Calu3 (cell line): ENCODE measurements at regions not wholly inside any gene's neighbourhood (a gene's known extent, or its start where the extent isn't known, plus 50 kb on each side); places are given as distances from the start of the nearest gene placed in this dataset.
A peak's percentile ranks its signal among the peaks of the same experiment; 100 is the strongest.

ENCODE experiments used
- BruUV-seq: library from RNA; stranded (reverse); fragments of 400-500 nt; replicated peaks from 2 replicates; lab custom pipeline; 2021; lab: Mats Ljungman, UMichigan
- CTCF ChIA-PET: fragments of 300-600 bp; sonication (Branson Sonifier 250); formaldehyde crosslinking; loops from one replicate; lab custom pipeline; 2022; ENCODE audit warnings: antibody characterized with exemption; lab: Charles Lee
- DNase-seq: peaks from one replicate; pipeline ENCODE4 v3.0.0; 2022
- H3K27ac Mint-ChIP-seq: one replicate; pipeline ENCODE4 v1.8.0; 2022; ENCODE audit warnings: mixed read lengths; ENCODE audit not compliant: unreplicated experiment
- H3K27me3 Mint-ChIP-seq: one replicate; pipeline ENCODE4 v1.8.0; 2022; ENCODE audit warnings: mixed read lengths; ENCODE audit not compliant: unreplicated experiment
- H3K36me3 Mint-ChIP-seq: one replicate; pipeline ENCODE4 v1.8.0; 2022; ENCODE audit warnings: mild to moderate bottlenecking, moderate library complexity, mixed read lengths; ENCODE audit not compliant: insufficient read depth, unreplicated experiment
- H3K4me1 Mint-ChIP-seq: one replicate; pipeline ENCODE4 v1.8.0; 2022; ENCODE audit warnings: mild to moderate bottlenecking, low read depth, mixed read lengths; ENCODE audit not compliant: unreplicated experiment
- H3K4me3 Mint-ChIP-seq: one replicate; pipeline ENCODE4 v1.8.0; 2022; ENCODE audit warnings: mild to moderate bottlenecking, low read depth, moderate library complexity, mixed read lengths; ENCODE audit not compliant: unreplicated experiment
- H3K9me3 Mint-ChIP-seq: one replicate; pipeline ENCODE4 v1.8.0; 2022; ENCODE audit warnings: low read depth, mixed read lengths; ENCODE audit not compliant: unreplicated experiment
- intact Hi-C: fragments of 100-400 bp; cut with micrococcal nuclease; formaldehyde crosslinking; loops from one replicate; pipeline ENCODE4 v1.10.0; 2022; ENCODE audit not compliant: unreplicated experiment
- TF ChIP-seq, protein P1 (sequence below): fragments of 200-600 bp; IDR thresholded peaks from one replicate; pipeline ENCODE4 v1.8.0; 2022; ENCODE audit warnings: antibody characterized with exemption; ENCODE audit not compliant: unreplicated experiment

DNA sequence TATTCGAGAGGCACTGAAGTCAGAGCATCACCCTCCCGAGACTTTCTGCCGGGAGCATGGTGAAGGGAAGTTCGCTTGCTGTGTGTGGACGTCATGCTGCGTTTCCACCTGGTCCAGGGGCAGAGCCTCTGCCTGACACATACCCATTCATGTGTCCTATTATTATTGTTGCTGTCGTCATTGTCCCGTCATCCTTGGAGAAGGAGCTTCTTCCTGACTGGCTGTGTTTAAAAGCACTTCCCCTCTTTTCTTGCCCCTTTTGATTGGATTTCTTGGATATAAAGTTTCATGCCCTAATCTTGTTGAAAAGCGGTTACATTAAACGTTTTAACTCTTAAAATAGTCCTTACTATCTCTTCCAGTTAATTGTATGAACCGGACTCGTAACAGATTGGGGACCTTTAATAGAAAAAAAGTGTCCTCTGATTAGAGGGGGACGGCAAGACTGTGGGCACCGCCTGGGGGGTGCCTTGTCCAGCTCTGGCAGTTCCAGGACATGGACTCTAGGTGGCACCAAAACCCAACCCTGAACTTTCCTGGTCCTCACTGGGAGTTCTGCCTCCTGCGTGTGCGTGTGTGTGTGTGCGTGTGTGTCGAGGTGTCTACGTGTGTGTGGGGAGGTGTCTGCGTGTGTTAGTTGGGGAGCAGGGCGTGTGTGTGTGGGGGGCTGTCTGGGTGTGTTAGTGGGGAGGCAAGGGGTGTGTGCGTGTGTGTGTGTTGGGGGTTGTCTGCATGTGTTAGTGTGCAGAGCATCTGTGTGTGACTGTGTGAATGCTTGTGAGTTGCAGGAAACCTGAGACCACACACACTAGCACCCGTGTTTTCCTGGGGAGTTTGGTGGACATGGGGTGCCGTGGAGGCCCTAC is 133.3 kb upstream of the CIBAR2 start:
- no peaks in the 10 kb centered on the region for H3K36me3 Mint-ChIP-seq
- TF ChIP-seq, protein P1, sequence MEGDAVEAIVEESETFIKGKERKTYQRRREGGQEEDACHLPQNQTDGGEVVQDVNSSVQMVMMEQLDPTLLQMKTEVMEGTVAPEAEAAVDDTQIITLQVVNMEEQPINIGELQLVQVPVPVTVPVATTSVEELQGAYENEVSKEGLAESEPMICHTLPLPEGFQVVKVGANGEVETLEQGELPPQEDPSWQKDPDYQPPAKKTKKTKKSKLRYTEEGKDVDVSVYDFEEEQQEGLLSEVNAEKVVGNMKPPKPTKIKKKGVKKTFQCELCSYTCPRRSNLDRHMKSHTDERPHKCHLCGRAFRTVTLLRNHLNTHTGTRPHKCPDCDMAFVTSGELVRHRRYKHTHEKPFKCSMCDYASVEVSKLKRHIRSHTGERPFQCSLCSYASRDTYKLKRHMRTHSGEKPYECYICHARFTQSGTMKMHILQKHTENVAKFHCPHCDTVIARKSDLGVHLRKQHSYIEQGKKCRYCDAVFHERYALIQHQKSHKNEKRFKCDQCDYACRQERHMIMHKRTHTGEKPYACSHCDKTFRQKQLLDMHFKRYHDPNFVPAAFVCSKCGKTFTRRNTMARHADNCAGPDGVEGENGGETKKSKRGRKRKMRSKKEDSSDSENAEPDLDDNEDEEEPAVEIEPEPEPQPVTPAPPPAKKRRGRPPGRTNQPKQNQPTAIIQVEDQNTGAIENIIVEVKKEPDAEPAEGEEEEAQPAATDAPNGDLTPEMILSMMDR = peak; percentile 85
- no TSS peak for BruUV-seq
- no peaks in the 10 kb centered on the region for H3K9me3 Mint-ChIP-seq
- H3K4me3 Mint-ChIP-seq = no peak overlapping the region
- no peak overlapping the region for H3K27ac Mint-ChIP-seq
- DNase-seq = peak; percentile 70
- peaks cover 92% of the 10 kb centered on the region for H3K27me3 Mint-ChIP-seq
- intact Hi-C loops = no loop called here
- CTCF ChIA-PET = interaction anchor here (0.6 to 1.9 kb wide), 5 partner anchors 8 to 1011 kb away, joined by 3 to 7 read pairs (median 3); no protein-coding TSS in a partner anchor
- peaks cover 8% of the 10 kb centered on the region for H3K4me1 Mint-ChIP-seq

DNA sequence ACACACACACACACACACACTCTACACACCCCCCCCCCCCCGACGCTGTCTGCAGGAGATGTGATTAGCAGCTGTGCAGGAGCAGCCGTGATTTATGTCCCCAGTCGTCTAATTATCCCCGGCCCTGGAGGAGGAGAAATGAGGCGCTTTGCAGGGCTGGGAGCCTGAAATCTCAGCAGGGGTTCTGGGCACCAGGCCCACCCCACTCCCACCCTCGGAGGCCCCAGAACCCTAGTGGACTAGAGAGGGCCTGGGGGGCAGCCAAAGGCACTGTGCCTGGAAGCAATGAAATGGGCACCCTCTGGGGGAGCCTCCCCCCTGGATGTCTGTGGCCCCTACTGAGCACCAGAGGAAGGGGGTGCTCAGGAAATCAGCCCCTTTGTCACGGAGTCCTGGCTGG is 134.2 kb upstream of the CIBAR2 start:
- BruUV-seq = no TSS peak
- DNase-seq = no peak
- intact Hi-C loops = no loop called here

DNA sequence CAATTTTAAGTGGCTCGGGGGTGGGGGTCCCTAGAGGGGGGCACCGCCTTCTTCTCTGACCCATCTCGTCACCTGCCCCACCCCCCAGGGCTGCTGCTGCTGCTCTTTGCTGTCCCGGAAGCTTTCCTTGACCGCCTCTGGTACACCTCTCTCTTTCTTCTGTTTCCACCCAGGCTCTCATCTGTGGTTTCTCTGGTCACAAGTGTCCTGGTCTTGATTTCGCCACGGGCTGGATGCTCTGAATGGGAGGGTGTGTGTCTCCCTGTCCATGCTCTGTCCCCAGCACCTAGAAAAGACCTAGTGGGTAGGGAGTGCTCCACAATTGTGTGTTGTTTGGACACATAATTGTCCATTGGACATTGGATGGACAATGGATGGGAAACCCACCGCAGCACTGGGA is 134.7 kb upstream of the CIBAR2 start:
- TF ChIP-seq, protein P1 = no peak
- Mint-ChIP-seq H3K36me3 (no peaks in the 10 kb centered on the region), H3K9me3 (no peaks in the 10 kb centered on the region), H3K4me1 (peaks cover 8% of the 10 kb centered on the region), H3K27me3 (peaks cover 92% of the 10 kb centered on the region), H3K27ac (no peak overlapping the region), H3K4me3 (no peak overlapping the region)
- intact Hi-C loops = no loop called here
- no peak for DNase-seq
- no TSS peak for BruUV-seq
- CTCF ChIA-PET = interaction anchor here (0.6 kb wide), 1 partner anchor 212 kb away, joined by 4 read pairs; no protein-coding TSS in a partner anchor

More for the DNA sequence above, 134.2 kb upstream of the CIBAR2 start:
- no peak overlapping the region for H3K4me3 Mint-ChIP-seq
- H3K9me3 Mint-ChIP-seq = no peaks in the 10 kb centered on the region
- H3K4me1 Mint-ChIP-seq = peaks cover 8% of the 10 kb centered on the region
- no peak overlapping the region for H3K27ac Mint-ChIP-seq
- CTCF ChIA-PET = interaction anchor here (0.6 to 1.9 kb wide), 2 partner anchors 132 to 213 kb away, joined by 4 to 7 read pairs; no protein-coding TSS in a partner anchor
- peaks cover 92% of the 10 kb centered on the region for H3K27me3 Mint-ChIP-seq
- TF ChIP-seq, protein P1 = no peak
- H3K36me3 Mint-ChIP-seq = no peaks in the 10 kb centered on the region

DNA sequence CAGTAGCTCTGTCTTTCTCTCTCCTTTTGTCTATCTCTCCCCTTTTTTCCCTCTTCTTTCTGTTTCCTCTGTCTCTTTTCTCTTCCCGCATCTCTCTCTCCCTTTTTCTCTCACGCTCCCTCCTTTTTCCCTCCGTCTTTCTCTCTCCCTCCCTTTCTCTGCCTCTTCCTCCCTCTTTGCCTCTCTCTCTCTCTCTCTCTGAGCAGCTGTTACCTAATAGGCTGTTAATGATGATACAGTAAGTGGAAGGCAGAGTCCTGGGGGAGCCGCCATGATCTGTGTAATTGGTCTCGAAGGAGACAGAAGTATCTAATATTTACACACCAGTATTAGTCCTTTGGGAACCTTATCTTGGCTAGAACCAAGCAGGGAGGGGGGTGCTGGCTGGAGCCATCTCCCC is 136.1 kb upstream of the CIBAR2 start:
- CTCF ChIA-PET = interaction anchor here (0.6 kb wide), 1 partner anchor 142 kb away, joined by 7 read pairs; no protein-coding TSS in a partner anchor
- H3K36me3 Mint-ChIP-seq = no peaks in the 10 kb centered on the region
- intact Hi-C loops = no loop called here

More for the DNA sequence above, 136.1 kb upstream of the CIBAR2 start:
- Mint-ChIP-seq H3K27ac (no peak overlapping the region), H3K9me3 (no peaks in the 10 kb centered on the region), H3K27me3 (peaks cover 84% of the 10 kb centered on the region), H3K4me3 (no peak overlapping the region), H3K4me1 (peaks cover 8% of the 10 kb centered on the region)
- DNase-seq = no peak
- BruUV-seq = no TSS peak
- TF ChIP-seq, protein P1 = no peak
